Testis (tissue), 2 donors: ENCODE measurements at regions not wholly inside any gene's neighbourhood (a gene's known extent, or its start where the extent isn't known, plus 50 kb on each side); places are given as distances from the start of the nearest gene placed in this dataset.

Experiments used
- POLR2A ChIP-seq: fragments of 450-650 bp; IDR thresholded peaks from one replicate; pipeline ENCODE4 v1.6.1; 2017; ENCODE audit warnings: antibody characterized with exemption, mild to moderate bottlenecking, moderate library complexity
- TF ChIP-seq, protein P1 (sequence below), 3 experiments: fragments of 450-650 bp in 2 of 3; fragments of 200-600 bp in 1 of 3; sonication (generic) in 1 of 3; IDR thresholded peaks; one replicate each; pipeline ENCODE4 v1.5.1; 2016 to 2019; ENCODE audit warnings: antibody characterized with exemption in 3 of 3, mild to moderate bottlenecking in 2 of 3, moderate library complexity in 1 of 3

- no peak for TF ChIP-seq POLR2A
- TF ChIP-seq, protein P1, sequence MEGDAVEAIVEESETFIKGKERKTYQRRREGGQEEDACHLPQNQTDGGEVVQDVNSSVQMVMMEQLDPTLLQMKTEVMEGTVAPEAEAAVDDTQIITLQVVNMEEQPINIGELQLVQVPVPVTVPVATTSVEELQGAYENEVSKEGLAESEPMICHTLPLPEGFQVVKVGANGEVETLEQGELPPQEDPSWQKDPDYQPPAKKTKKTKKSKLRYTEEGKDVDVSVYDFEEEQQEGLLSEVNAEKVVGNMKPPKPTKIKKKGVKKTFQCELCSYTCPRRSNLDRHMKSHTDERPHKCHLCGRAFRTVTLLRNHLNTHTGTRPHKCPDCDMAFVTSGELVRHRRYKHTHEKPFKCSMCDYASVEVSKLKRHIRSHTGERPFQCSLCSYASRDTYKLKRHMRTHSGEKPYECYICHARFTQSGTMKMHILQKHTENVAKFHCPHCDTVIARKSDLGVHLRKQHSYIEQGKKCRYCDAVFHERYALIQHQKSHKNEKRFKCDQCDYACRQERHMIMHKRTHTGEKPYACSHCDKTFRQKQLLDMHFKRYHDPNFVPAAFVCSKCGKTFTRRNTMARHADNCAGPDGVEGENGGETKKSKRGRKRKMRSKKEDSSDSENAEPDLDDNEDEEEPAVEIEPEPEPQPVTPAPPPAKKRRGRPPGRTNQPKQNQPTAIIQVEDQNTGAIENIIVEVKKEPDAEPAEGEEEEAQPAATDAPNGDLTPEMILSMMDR (IDR thresholded peaks at IDR 0.05): no peak
These were observed 335.8 kb downstream of the SLITRK1 start for GRCh38 chr13:83546476-83546875.
